KG1 (cell line): ENCODE measurements at regions not wholly inside any gene's neighbourhood (a gene's known extent, or its start where the extent isn't known, plus 50 kb on each side); places are given as distances from the start of the nearest gene placed in this dataset.

Experiments used
- DNase-seq: peaks from one replicate; lab custom pipeline; 2025; lab: John Stamatoyannopoulos, UW

DNA sequence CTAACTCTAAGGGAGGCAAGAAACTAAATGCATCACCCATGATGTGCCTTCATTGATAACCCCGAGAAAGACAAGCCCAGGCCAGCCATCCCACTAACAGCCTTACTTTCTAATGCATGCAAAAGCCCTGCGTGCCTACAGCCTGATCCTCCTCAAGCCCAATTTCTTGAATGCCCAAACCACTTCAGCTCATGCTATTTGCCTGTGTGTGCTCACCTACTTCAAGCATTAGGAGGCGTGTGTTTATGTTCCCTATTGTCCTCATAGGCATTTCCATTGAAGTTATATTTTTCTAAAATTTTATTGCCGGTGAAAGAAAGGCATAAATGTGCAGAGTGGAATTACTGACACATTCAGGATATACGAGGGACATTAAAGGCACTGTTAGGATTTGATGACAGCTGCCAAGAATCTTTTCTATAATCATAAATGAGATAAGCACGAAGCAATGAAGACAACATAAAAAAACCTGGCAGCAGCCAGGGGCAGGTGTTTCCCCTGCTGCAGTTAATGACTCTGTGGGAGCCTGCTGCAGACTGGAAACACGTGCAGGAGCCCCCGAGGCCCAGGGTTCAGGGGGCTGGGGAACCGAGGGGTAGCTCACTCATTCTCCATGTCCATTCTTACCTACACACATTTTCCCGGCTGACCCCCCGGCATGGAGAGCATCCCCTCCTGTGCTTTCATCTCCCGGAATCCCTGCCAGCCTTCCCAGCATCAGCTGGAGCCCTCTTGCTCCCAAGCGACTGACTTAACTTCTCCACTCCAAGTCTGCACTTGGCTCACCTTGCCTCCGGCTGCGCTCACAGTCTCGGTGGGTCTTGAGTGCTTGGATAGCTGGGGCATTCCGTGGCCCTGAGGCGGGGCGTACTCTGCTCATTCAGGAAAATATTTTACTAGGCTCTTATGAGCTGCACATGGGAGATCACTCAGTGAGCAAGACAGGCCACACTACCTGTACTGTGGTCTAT lies 292.3 kb upstream of the SIX2 start:
- no peak for DNase-seq

DNA sequence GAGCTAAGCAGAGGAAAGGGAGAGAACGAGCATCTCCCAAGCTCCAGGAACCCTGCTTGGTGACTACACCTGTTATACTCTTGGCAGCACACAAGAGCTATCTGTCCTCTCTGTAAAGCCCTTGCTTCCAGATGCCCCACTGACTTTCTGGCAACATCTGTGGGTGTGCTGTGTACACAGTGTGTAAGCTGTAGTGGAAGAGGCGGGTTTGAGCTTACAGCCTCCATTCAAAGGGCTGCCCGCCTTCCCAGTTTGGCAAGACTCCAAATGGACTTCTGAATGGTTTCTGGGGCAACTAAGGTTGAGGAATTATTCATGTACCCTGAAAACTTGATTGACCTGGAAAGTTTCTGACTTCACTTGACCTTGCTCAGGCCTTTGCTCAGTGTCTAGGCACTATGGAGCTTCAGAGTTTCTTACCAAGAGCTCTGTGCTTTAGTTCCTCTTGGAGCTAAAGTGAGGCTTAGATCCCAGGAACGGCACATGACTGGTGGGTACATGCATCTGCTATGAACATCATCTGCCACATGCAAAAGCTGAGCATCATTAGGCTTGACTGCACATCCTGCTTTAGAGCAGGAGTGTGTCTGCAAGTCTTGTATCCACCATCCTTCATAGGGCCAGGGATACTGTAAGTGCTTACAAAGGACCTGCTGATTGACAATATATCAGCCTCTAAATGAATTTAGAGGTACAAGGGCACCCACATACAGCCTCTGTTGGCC lies 290.9 kb upstream of the SIX2 start:
- no peak for DNase-seq

DNA sequence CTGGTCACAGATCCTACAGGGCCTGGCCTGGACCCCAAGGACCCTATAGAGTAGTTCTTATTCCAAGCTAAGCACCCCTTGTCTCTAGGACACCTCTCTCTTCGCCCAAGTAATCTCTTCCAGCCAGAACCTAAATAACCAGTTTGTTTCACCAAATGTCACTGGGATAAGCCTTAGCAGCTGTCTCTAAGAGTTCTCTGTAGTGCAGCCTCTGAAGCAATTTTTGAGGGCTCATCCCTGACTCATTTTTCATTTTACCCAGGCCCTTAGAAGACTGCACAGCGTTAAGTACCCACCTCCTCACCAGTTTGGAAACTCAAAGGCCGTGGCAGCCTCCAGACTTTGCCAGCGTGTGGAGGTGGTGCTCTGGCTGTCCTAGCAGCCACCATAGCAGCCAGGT lies 290.1 kb upstream of the SIX2 start:
- DNase-seq, result no peak

- DNase-seq, result no peak
These were observed 283.9 kb upstream of the SIX2 start for GRCh38 chr2:45293182-45293581.

GRCh38 chr2:45291296-45291701 lies 282.0 kb upstream of the SIX2 start:
- no peak for DNase-seq

DNA sequence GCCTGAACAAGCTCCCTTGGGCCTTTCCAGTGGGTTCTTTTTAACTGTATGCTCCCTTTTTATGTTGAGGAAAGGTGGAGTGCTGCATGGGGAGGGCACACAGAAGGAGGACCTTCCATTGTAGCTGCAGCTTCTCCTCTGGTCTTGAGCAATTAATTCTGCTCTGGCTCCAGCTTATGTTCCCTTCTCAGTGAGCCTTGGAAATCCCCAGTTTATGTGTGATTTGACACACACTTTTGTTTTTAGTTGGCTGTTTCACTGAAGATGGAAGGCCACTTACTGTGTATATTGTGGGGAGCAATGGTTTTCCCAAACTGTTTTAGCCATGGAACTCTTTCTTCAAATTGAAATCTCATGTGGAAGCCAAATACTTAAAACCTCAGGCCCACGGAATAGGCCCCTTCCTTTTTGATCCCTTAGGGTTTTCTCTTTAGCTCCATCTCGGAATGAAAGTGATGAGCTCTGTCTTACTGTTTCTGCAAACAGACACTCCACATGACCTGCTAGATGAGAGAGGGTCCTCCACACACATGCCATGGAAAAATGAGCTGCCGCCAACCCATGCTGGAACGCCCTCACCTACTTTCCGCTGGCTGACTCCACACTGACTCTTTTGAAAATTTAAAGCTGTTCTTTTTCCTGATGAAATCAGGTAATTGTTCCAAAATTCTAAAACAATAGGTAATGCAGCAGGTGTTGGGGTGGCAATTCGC lies 280.9 kb upstream of the SIX2 start:
- no peak for DNase-seq

GRCh38 chr2:45288532-45289417 lies 279.5 kb upstream of the SIX2 start:
- DNase-seq, result no peak

GRCh38 chr2:45287045-45287444 lies 277.8 kb upstream of the SIX2 start:
- DNase-seq, result no peak

GRCh38 chr2:45285771-45286390 lies 276.6 kb upstream of the SIX2 start:
- DNase-seq, result no peak

GRCh38 chr2:45285311-45285710 lies 276.1 kb upstream of the SIX2 start:
- no peak for DNase-seq

GRCh38 chr2:45284621-45284995 lies 275.4 kb upstream of the SIX2 start:
- DNase-seq, result no peak

DNA sequence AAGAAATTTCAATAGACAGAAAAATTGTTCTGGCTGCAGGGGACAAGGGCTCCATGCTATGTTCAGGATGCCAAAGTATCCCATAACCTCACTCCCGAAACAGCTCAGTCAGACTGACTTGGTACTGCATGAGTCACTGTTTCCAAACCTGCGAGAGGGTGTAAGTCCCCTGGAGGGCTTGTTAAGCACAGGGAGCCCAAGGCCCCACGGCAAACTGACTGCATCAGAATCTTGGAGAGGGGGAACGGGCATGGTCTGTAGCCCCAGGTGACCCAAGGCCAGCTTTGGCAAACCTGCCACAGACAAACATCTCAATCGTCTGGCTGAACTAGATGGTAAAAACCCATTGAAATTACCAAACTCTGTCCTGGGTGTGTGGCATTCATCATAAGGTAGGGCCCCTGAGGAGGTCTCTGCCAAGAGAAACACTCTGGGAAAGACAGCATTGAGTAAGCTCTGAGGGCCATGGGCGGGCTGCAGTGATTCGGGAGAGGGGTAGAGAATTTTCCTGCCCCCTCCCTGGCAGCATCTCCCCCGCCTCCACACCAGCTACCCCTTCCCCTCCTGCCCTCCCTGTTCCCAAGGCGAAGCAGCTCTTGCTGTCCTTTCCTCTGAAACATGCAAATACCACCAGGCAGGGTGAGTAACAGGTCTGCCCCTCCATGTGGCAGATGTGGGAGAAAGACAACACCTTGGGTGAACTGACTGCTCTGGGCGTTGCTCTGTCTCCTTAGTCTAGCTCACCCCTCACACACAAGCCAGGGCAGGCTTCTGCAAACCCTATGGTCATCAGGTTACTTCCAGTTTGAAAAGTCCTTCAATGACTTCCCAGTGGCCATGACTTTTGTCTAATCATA lies 274.7 kb upstream of the SIX2 start:
- DNase-seq, result no peak

DNA sequence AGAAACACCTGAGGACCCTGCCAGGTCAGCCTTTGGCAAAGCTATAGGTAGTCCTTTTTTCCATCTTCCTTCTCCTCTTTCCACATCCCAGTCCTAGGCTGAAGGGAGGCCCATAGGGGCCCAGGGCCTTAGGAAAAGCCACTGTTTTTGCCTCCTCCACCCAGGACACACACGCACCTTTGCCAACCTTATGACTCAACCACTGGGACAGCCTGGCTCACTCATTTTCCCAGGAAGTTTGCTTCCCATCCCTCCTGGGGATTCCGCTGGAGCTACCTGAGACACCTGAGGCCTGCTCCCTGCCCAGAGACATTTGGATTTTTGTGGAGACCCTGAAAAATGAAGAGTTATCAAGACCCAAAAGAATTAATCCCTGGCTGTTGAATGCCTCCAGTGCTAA lies 273.4 kb upstream of the SIX2 start:
- DNase-seq, result no peak

DNA sequence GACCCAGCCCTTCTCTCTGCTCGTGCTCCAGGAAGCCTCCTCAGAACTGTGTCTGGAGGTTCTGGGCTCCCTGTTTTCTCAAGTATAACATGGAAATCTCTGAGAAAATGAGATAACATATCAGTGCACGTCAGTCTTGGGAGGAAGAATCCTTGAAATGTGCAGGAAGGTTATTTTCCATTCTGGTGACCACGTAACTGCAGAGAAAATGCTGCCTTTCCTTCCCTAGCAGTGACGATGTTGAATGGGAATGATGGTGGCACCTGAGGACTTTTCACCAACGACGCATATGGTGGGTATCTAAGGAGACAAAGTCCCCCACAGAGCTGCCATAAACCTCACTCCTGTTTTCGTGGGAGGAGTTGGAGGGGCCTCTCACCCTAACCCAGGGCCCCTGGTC lies 272.1 kb upstream of the SIX2 start:
- no peak for DNase-seq

GRCh38 chr2:45280794-45281193 lies 271.5 kb upstream of the SIX2 start:
- DNase-seq, result no peak

DNA sequence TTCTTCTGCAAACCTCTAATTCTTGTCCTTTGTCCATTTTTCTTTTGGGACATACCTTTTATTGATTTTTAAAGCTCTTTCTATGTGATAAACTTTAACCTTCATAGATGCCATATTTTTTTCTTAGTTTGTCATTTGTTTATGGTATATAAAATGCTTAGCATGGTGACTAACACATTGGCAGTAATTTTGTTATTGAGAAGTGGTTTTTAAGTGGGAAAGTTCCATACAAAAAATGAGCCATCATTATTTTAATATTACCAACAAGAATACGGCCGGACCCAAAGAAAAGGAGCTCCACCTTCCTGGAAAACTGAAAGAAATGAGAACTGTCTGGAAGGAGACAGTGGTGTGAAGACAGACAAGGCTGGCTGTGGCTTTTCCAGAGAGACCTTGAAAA lies 270.1 kb upstream of the SIX2 start:
- no peak for DNase-seq

GRCh38 chr2:45278365-45279078 lies 269.3 kb upstream of the SIX2 start:
- DNase-seq, result no peak

DNA sequence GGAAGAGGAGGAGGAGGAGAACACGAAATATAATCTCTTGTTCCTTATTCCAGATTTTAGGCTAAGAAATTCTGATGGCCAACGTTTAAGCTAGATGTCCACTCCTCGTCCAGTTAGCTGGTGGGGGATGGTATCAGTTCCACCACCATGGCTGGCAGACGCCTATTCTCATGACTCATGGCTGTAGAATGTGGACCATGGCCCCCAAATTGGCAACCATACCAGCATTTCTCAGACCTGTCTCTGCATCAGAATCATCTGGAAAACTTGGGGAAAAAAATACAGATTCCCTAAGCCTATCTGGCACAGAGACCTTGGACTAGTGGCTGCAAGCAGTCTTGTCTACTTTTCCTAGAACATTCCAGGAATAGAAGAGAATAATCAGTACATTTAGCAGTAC lies 267.7 kb upstream of the SIX2 start:
- DNase-seq, result no peak

DNA sequence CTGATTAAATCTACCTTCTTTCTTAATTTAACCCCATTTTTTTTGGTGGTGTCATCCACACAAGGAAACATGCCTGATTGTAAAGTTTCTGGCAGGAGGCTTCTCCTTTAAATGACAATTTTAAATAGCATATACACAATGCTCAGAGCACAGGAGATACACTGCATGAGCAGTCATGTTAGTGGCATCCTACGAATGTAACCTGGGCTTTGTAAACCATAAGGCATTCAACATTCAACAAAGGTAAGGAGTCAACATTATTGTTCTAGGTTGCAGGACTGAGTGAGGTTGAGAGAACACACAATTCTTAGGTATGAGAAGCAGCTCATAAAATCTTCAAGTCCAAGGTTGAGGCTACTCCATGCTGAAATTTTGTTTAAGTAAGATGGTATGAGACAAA lies 266.6 kb upstream of the SIX2 start:
- DNase-seq, result no peak
